ENCODE measurements at regions not wholly inside any gene's neighbourhood (a gene's known extent, or its start where the extent isn't known, plus 50 kb on each side); places are given as distances from the start of the nearest gene placed in this dataset.
A peak's percentile ranks its signal among the peaks of the same experiment; 100 is the strongest.
"Not testable (repeated sequence)": the region's sequence is repeated elsewhere in the genome, so short reads cannot be mapped to it uniquely, and the experiment has no call there.

DNA sequence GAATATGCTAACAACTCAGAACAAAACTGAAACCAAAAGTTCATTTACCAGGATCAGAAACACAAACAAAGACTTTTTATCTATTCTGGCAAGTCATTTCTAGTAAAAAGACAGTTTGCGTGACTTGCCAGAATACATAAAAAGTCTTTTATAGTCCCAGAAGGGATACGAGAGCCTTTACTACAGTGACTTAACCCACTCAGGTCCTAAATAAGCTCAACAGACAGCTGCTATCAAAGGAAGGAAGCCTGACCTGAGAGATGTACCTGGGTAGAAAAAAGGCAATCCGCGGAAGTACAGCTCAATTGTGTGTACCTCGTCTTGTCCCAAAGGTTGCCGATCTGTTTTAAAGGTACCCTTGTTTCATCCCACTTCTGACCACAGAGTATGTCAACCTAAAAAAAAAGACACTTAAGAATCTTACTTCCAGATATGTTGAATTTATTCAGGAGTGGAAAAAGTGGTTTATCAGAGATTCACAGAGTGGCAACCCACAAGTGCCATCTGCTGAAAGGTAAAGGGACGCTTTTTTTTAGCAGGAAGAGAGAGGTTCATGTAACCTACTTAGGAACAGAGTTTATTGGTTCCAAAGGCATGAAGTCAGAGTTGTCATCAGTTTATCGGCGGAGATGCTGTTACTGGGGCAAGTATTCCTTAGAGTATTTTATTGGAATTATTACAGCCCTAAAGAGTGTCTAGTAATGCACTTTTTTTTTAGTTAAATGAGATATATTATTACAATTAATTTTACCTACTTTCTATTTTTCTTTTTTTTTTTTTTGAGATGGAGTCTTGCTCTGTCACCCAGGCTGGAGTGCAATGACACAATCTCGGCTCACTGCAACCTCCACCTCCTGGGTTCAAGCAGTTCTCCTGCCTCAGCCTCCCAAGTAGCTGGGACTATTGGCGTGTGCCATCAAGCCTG is 69.7 kb upstream of the C1QTNF9B start:
- DNase-seq (ENCODE audit: extremely low spot score, unreplicated experiment), result no peak
- no peak overlapping the region for H3K27ac Mint-ChIP-seq
- peaks cover 8% of the 10 kb centered on the region for H3K27me3 Mint-ChIP-seq
- no peaks in the 10 kb centered on the region for H3K36me3 Mint-ChIP-seq
- peaks cover 5% of the 10 kb centered on the region for H3K4me1 Mint-ChIP-seq (ENCODE audit: unreplicated experiment)
- H3K9me3 Mint-ChIP-seq, result no peaks in the 10 kb centered on the region
- no peak overlapping the region for H3K4me3 Mint-ChIP-seq
- TF ChIP-seq, protein P1, sequence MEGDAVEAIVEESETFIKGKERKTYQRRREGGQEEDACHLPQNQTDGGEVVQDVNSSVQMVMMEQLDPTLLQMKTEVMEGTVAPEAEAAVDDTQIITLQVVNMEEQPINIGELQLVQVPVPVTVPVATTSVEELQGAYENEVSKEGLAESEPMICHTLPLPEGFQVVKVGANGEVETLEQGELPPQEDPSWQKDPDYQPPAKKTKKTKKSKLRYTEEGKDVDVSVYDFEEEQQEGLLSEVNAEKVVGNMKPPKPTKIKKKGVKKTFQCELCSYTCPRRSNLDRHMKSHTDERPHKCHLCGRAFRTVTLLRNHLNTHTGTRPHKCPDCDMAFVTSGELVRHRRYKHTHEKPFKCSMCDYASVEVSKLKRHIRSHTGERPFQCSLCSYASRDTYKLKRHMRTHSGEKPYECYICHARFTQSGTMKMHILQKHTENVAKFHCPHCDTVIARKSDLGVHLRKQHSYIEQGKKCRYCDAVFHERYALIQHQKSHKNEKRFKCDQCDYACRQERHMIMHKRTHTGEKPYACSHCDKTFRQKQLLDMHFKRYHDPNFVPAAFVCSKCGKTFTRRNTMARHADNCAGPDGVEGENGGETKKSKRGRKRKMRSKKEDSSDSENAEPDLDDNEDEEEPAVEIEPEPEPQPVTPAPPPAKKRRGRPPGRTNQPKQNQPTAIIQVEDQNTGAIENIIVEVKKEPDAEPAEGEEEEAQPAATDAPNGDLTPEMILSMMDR (conservative IDR thresholded peaks at IDR 0.05), result no peak

DNA sequence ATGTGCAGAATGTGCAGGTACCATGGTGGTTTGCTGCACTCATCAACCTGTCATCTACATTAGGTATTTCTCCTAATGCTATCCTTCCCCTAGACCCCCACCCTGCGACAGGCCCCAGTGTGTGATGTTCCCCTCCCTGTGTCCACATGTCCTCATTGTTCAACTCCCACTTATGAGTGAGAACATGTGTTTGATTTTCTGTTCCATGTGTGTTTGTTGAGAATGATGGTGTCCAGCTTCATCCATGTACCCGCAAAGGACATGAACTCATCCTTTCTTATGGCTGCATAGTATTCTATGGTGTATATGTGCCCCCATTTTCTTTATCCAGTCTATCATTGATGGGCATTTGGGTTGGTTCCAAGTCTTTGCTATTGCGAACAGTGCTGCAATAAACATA is 70.5 kb upstream of the C1QTNF9B start:
- not testable (repeated sequence) for H3K9me3 Mint-ChIP-seq; H3K27me3 Mint-ChIP-seq; H3K36me3 Mint-ChIP-seq; H3K4me3 Mint-ChIP-seq; H3K27ac Mint-ChIP-seq; DNase-seq (ENCODE audit: extremely low spot score, unreplicated experiment); H3K4me1 Mint-ChIP-seq (ENCODE audit: unreplicated experiment)

DNA sequence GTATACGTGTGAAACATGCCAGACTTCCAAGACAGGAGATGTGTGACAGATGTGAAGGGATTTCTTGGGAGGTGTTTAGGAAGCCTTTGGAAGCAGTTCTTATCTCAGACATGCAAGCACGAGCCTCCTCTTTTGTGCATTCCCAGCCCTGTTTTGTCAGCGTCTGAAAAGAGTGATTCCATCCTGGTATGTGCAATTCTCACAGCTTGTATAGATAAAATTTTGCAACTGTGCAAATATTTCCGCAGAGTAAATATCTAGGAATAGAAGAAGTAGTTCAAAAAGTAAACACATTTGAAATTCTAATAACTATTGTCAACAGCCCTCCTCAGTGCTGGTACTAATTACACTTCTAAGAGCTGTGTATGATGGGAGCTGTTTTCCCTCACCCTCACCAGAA is 72.3 kb upstream of the C1QTNF9B start:
- no peaks in the 10 kb centered on the region for H3K36me3 Mint-ChIP-seq
- no peaks in the 10 kb centered on the region for H3K9me3 Mint-ChIP-seq
- TF ChIP-seq, protein P1 (conservative IDR thresholded peaks at IDR 0.05), result no peak
- DNase-seq (ENCODE audit: extremely low spot score, unreplicated experiment), result peak; percentile 16
- no peak overlapping the region for H3K27ac Mint-ChIP-seq
- peaks cover 8% of the 10 kb centered on the region for H3K27me3 Mint-ChIP-seq
- H3K4me3 Mint-ChIP-seq, result no peak overlapping the region
- peaks cover 5% of the 10 kb centered on the region for H3K4me1 Mint-ChIP-seq (ENCODE audit: unreplicated experiment)

DNA sequence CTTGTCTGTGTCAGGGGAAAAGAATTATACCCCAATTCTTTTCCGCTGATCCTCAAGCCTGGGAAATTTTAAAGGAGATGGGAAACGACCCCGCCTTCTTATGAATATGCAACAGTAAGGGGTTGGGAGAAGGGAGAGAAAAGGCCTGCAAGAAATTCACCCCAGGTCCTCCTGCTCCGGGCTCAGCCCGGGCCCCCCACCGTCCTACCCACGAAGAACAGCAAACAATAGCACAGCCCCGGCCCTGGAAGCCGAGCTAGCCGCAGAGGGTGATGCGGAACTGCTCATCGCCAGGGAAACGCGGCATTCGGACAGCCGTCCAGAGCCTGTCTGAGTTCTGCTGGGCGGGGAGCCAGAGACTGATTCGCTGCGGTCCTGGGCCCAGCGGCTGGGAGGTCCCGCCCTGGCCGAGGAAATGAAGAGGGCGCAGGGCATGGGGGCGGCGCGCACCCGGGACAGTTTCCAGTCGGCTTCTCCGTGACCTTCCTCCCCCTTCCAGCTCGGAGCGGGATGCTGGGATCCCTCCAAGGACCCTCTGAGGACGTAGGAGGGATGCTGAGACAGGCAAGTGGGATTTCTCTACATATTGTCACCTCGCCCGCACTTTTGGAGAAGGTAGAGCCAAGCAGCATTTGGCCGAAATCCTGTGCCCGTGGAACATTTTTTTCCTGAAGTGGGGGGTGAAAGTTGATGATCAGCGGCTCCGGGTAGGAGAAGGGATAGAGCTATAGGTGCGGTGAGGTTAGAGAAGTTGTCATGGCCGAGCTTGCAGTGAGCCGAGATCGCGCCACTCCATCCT is 82.3 kb upstream of the C1QTNF9B start:
- peak overlapping the region; percentile 94 for H3K4me3 Mint-ChIP-seq
- H3K27me3 Mint-ChIP-seq, result peaks cover 12% of the 10 kb centered on the region
- H3K4me1 Mint-ChIP-seq (ENCODE audit: unreplicated experiment), result peaks cover 8% of the 10 kb centered on the region
- H3K9me3 Mint-ChIP-seq, result no peaks in the 10 kb centered on the region
- H3K36me3 Mint-ChIP-seq, result no peaks in the 10 kb centered on the region
- TF ChIP-seq, protein P1 (conservative IDR thresholded peaks at IDR 0.05), result no peak
- DNase-seq (ENCODE audit: extremely low spot score, unreplicated experiment), result peak; percentile 77
- peak overlapping the region; percentile 84 for H3K27ac Mint-ChIP-seq

DNA sequence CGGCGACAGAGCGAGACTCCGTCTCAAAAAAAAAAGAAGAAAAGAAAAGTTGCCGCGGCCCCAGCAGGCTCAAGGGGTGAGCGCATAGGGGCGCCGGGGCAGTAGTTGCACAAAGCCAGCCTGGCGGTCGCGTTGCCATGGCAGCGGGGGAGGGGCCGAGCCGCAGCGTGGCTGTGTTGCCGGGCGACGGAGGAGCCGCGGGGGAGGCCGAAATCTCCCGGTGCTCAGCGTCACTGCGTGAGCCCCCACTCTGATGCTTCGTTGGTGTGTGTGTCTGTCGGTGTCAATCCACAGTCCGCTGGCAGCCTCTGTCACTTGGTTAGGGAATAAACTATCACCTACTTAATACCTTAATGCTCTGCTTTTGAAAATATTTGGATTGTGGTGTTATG is 82.9 kb upstream of the C1QTNF9B start:
- peak; percentile 84 for DNase-seq (ENCODE audit: extremely low spot score, unreplicated experiment)
- peaks cover 9% of the 10 kb centered on the region for H3K4me1 Mint-ChIP-seq (ENCODE audit: unreplicated experiment)
- peaks cover 12% of the 10 kb centered on the region for H3K27me3 Mint-ChIP-seq
- H3K4me3 Mint-ChIP-seq, result peak overlapping the region; percentile 94
- peak overlapping the region; percentile 84 for H3K27ac Mint-ChIP-seq
- TF ChIP-seq, protein P1 (conservative IDR thresholded peaks at IDR 0.05), result no peak
- H3K9me3 Mint-ChIP-seq, result no peaks in the 10 kb centered on the region
- no peaks in the 10 kb centered on the region for H3K36me3 Mint-ChIP-seq

DNA sequence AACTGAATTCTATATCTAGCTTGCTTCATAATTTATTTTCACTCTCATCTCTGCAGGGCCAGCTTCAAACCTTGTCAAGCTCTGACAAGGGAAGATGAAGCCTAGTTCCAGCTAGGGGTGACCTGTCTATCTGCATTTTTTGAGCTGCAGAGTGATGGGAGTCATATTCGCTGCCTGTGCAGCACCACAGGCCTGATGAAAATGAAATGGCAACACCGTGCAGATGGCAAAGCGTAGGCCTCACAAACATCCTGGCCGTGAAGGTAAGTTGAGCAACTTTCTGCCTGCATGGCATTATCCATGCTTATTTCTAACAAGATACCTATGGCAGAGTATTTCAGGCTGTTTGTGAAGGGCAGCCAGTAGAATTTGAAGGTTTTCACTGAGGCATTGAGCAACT is 86.4 kb upstream of the C1QTNF9B start:
- no peak for DNase-seq (ENCODE audit: extremely low spot score, unreplicated experiment)
- no peak overlapping the region for H3K4me3 Mint-ChIP-seq
- peaks cover 7% of the 10 kb centered on the region for H3K27me3 Mint-ChIP-seq
- TF ChIP-seq, protein P1 (conservative IDR thresholded peaks at IDR 0.05), result no peak
- no peaks in the 10 kb centered on the region for H3K9me3 Mint-ChIP-seq
- no peaks in the 10 kb centered on the region for H3K36me3 Mint-ChIP-seq
- peak overlapping the region; percentile 67 for H3K27ac Mint-ChIP-seq
- H3K4me1 Mint-ChIP-seq (ENCODE audit: unreplicated experiment), result peaks cover 24% of the 10 kb centered on the region

Measured in type B pancreatic cell (in vitro differentiated cells).